CD14-positive monocyte (primary cell): ENCODE measurements at regions not wholly inside any gene's neighbourhood (a gene's known extent, or its start where the extent isn't known, plus 50 kb on each side); places are given as distances from the start of the nearest gene placed in this dataset.

Experiments
- DNase-seq, 3 donors: peaks; one replicate each; pipeline ENCODE4 v3.0.0-alpha.2; 2011 to 2022
- H2AFZ ChIP-seq: 2 replicates; pipeline ENCODE4 v1.6.0; 2012; ENCODE audit warnings: mild to moderate bottlenecking, low read depth, low read length, inconsistent platforms; ENCODE audit not compliant: insufficient read depth, poor library complexity, severe bottlenecking
- H3K27ac ChIP-seq, 2 donors: 1 replicate in 1 of 2; 2 replicates in 1 of 2; pipeline ENCODE4 v1.5.1; 2012 to 2013; ENCODE audit warnings: low read length in 2 of 2, control low read depth in 1 of 2, inconsistent platforms in 1 of 2, low read depth in 1 of 2, mild to moderate bottlenecking in 1 of 2
- H3K27me3 ChIP-seq, 2 donors: one replicate each; pipeline versions ENCODE4 v1.6.0 to v1.6.1; 2011 to 2013; ENCODE audit warnings: low read length in 2 of 2; ENCODE audit not compliant: control insufficient read depth in 2 of 2, insufficient read depth in 2 of 2
- H3K36me3 ChIP-seq, 2 donors: replicated peaks in 1 of 2; 1 replicate in 1 of 2; 2 replicates in 1 of 2; pipeline versions ENCODE4 v1.5.1 to v1.6.1; 2012 to 2013; ENCODE audit warnings: low read length in 2 of 2, control low read depth in 1 of 2, inconsistent platforms in 1 of 2, mild to moderate bottlenecking in 1 of 2; ENCODE audit not compliant: insufficient read depth in 2 of 2, control insufficient read depth in 1 of 2
- H3K4me1 ChIP-seq, 2 donors: 1 replicate in 1 of 2; 2 replicates in 1 of 2; pipeline versions ENCODE4 v1.5.1 to v1.6.1; 2012 to 2013; ENCODE audit warnings: low read length in 2 of 2, control low read depth in 1 of 2, inconsistent platforms in 1 of 2, mild to moderate bottlenecking in 1 of 2, moderate library complexity in 1 of 2; ENCODE audit not compliant: insufficient read depth in 2 of 2, control insufficient read depth in 1 of 2
- H3K4me2 ChIP-seq: replicated peaks from 2 replicates; pipeline ENCODE3; 2012; ENCODE audit warnings: low read length, moderate library complexity, mild to moderate bottlenecking; ENCODE audit not compliant: poor library complexity, severe bottlenecking; ENCODE audit errors: extremely low read depth
- H3K4me3 ChIP-seq, 3 experiments: fragments of 200-600 bp in 1 of 3; sonication (generic) in 1 of 3; replicated peaks in 1 of 3; 1 replicate in 2 of 3; 2 replicates in 1 of 3; pipeline ENCODE4 v1.5.1; 2011 to 2013; ENCODE audit warnings: low read length in 3 of 3, mild to moderate bottlenecking in 3 of 3, control low read depth in 2 of 3, low read depth in 2 of 3, inconsistent platforms in 1 of 3, moderate library complexity in 1 of 3
- H3K79me2 ChIP-seq: 2 replicates; pipeline ENCODE4 v1.6.0; 2012; ENCODE audit warnings: mild to moderate bottlenecking, control low read depth, inconsistent platforms, low read length, moderate library complexity; ENCODE audit not compliant: insufficient read depth
- H3K9ac ChIP-seq: 2 replicates; pipeline ENCODE4 v1.6.0; 2017; ENCODE audit warnings: low read length, mild to moderate bottlenecking; ENCODE audit not compliant: insufficient read depth, poor library complexity, severe bottlenecking
- H3K9me3 ChIP-seq, 2 donors: replicated peaks in 1 of 2; 1 replicate in 1 of 2; 2 replicates in 1 of 2; pipeline versions ENCODE4 v1.5.1 to v1.6.1; 2012 to 2013; ENCODE audit warnings: low read length in 2 of 2, control low read depth in 1 of 2; ENCODE audit not compliant: control insufficient read depth in 1 of 2, insufficient read depth in 1 of 2
- H4K20me1 ChIP-seq: 2 replicates; pipeline ENCODE4 v1.6.0; 2012; ENCODE audit warnings: mild to moderate bottlenecking, low read length, control low read depth, moderate library complexity; ENCODE audit not compliant: insufficient read depth
- H3K27ac Mint-ChIP-seq, 7 donors: one replicate each; pipeline ENCODE4 v1.8.0; 2020; ENCODE audit warnings: mild to moderate bottlenecking in 7 of 7, mixed read lengths in 7 of 7, moderate library complexity in 6 of 7, inconsistent platforms in 2 of 7
- H3K27me3 Mint-ChIP-seq, 3 donors: one replicate each; pipeline ENCODE4 v1.8.0; 2021 to 2022; ENCODE audit warnings: low read depth in 3 of 3, mild to moderate bottlenecking in 3 of 3, mixed read lengths in 3 of 3, moderate library complexity in 3 of 3, inconsistent platforms in 1 of 3
- H3K36me3 Mint-ChIP-seq, 2 donors: one replicate each; pipeline ENCODE4 v1.8.0; 2020; ENCODE audit warnings: mixed read lengths in 2 of 2, inconsistent platforms in 1 of 2, mild to moderate bottlenecking in 1 of 2
- H3K4me1 Mint-ChIP-seq: one replicate; pipeline ENCODE4 v1.8.0; 2020; ENCODE audit warnings: mild to moderate bottlenecking, mixed read lengths
- H3K4me3 Mint-ChIP-seq, 2 donors: one replicate each; pipeline ENCODE4 v1.8.0; 2020; ENCODE audit warnings: mild to moderate bottlenecking in 2 of 2, mixed read lengths in 2 of 2, moderate library complexity in 1 of 2
- H3K9me3 Mint-ChIP-seq, 7 donors: one replicate each; pipeline ENCODE4 v1.8.0; 2020 to 2022; ENCODE audit warnings: mixed read lengths in 7 of 7, mild to moderate bottlenecking in 6 of 7, moderate library complexity in 6 of 7, inconsistent platforms in 2 of 7
- CTCF ChIP-seq: fragments of 200-600 bp; IDR thresholded peaks from one replicate; pipeline ENCODE4 v1.8.0; 2022; ENCODE audit warnings: antibody characterized with exemption, mild to moderate bottlenecking
- WGBS: methylation state at CpG from one replicate; pipeline ENCODE4 v1.1.5; 2013; ENCODE audit warnings: missing lambda C conversion rate; ENCODE audit not compliant: insufficient coverage; 5-methylcytosine and 5-hydroxymethylcytosine counted together
- intact Hi-C, 2 donors: fragments of 100-400 bp; cut with micrococcal nuclease; formaldehyde crosslinking; loops; one replicate each; pipeline versions ENCODE4 v1.15.0 to v1.15.1; 2023

GRCh38 chr9:19920401-19920800 is 131.6 kb upstream of the SLC24A2 start:
- DNase-seq: no peak
- Mint-ChIP-seq H3K27me3 (peaks cover 4 to 9% (median 4%) of the 10 kb centered on the region in 3 donors), H3K4me3 (no peak overlapping the region), H3K36me3 (no peaks in the 10 kb centered on the region), H3K9me3 (no peaks in the 10 kb centered on the region), H3K4me1 (peaks cover 8% of the 10 kb centered on the region), H3K27ac (no peak overlapping the region)
- Histone ChIP-seq H3K36me3 (no peaks in the 10 kb centered on the region), H3K4me2 (no peak overlapping the region), H3K79me2 (no peaks in the 10 kb centered on the region), H3K9ac (no peak overlapping the region), H3K27ac (no peak overlapping the region), H3K9me3 (no peaks in the 10 kb centered on the region), H3K27me3 (peaks cover 0 to 2% of the 10 kb centered on the region in 2 donors), H2AFZ (no peak overlapping the region), H3K4me3 (no peak overlapping the region), H4K20me1 (no peaks in the 10 kb centered on the region), H3K4me1 (no peaks in the 10 kb centered on the region)
- TF ChIP-seq CTCF: no peak
- WGBS: 90% methylated on average over 5 of the region's 6 CpGs
- intact Hi-C loops: no loop called here

GRCh38 chr9:19918630-19919029 is 129.8 kb upstream of the SLC24A2 start:
- no peak overlapping the region for H3K4me3 Mint-ChIP-seq
- intact Hi-C loops: no loop called here
- no peaks in the 10 kb centered on the region for H4K20me1 ChIP-seq
- no peaks in the 10 kb centered on the region for H3K9me3 ChIP-seq
- no peak overlapping the region for H3K9ac ChIP-seq
- no peaks in the 10 kb centered on the region for H3K36me3 ChIP-seq
- no CpG with 5 or more reads among the region's 1 CpG for WGBS
- DNase-seq: no peak
- no peaks in the 10 kb centered on the region for H3K9me3 Mint-ChIP-seq
- H3K27ac Mint-ChIP-seq: no peak overlapping the region
- no peak overlapping the region for H3K4me3 ChIP-seq
- H3K27me3 Mint-ChIP-seq: peaks cover 0 to 7% (median 3%) of the 10 kb centered on the region in 3 donors
- no peaks in the 10 kb centered on the region for H3K27me3 ChIP-seq
- no peak overlapping the region for H3K4me2 ChIP-seq
- no peaks in the 10 kb centered on the region for H3K79me2 ChIP-seq
- H3K36me3 Mint-ChIP-seq: no peaks in the 10 kb centered on the region
- no peak overlapping the region for H2AFZ ChIP-seq
- no peaks in the 10 kb centered on the region for H3K4me1 ChIP-seq
- TF ChIP-seq CTCF: no peak
- H3K27ac ChIP-seq: no peak overlapping the region
- H3K4me1 Mint-ChIP-seq: no peaks in the 10 kb centered on the region
